ENCODE measurements at regions not wholly inside any gene's neighbourhood (a gene's known extent, or its start where the extent isn't known, plus 50 kb on each side); places are given as distances from the start of the nearest gene placed in this dataset.

- TF ChIP-seq POLR2AphosphoS5 (IDR thresholded peaks at IDR 0.05; ENCODE audit: low read depth) (no peak), SPI1 (IDR thresholded peaks at IDR 0.05; ENCODE audit: borderline replicate concordance, low read depth) (no peak), REST (IDR thresholded peaks at IDR 0.05; ENCODE audit: insufficient replicate concordance, low read depth) (no peak), CTCF (IDR thresholded peaks at IDR 0.05; ENCODE audit: insufficient read depth, low read length) (no peak), GABPA (IDR thresholded peaks at IDR 0.05; ENCODE audit: low read depth) (no peak)
- DNase-seq (ENCODE audit: low read depth in 1 of 2, low spot score in 1 of 2): no peak
- no peak overlapping the region for H3K4me3 ChIP-seq (replicated peaks; ENCODE audit: insufficient read depth, low read length)
- no peak overlapping the region for H3K27ac ChIP-seq (replicated peaks)
- H3K27me3 ChIP-seq (ENCODE audit: insufficient read depth, poor library complexity, severe bottlenecking): no peaks in the 10 kb centered on the region
Observed at GRCh38 chr5:133696782-133697507, 84.6 kb upstream of the FSTL4 start.

- DNase-seq (ENCODE audit: low read depth in 1 of 2, low spot score in 1 of 2): no peak
- H3K27me3 ChIP-seq (ENCODE audit: insufficient read depth, poor library complexity, severe bottlenecking): no peaks in the 10 kb centered on the region
- TF ChIP-seq CTCF (IDR thresholded peaks at IDR 0.05; ENCODE audit: insufficient read depth, low read length) (no peak), SPI1 (IDR thresholded peaks at IDR 0.05; ENCODE audit: borderline replicate concordance, low read depth) (no peak), GABPA (IDR thresholded peaks at IDR 0.05; ENCODE audit: low read depth) (no peak), REST (IDR thresholded peaks at IDR 0.05; ENCODE audit: insufficient replicate concordance, low read depth) (no peak), POLR2AphosphoS5 (IDR thresholded peaks at IDR 0.05; ENCODE audit: low read depth) (no peak)
- H3K4me3 ChIP-seq (replicated peaks; ENCODE audit: insufficient read depth, low read length): no peak overlapping the region
- H3K27ac ChIP-seq (replicated peaks): no peak overlapping the region
Observed at GRCh38 chr5:133696006-133696584, 83.8 kb upstream of the FSTL4 start.

- H3K27me3 ChIP-seq (ENCODE audit: insufficient read depth, poor library complexity, severe bottlenecking): no peaks in the 10 kb centered on the region
- TF ChIP-seq REST (IDR thresholded peaks at IDR 0.05; ENCODE audit: insufficient replicate concordance, low read depth): no peak
- TF ChIP-seq SPI1 (IDR thresholded peaks at IDR 0.05; ENCODE audit: borderline replicate concordance, low read depth): no peak
- TF ChIP-seq GABPA (IDR thresholded peaks at IDR 0.05; ENCODE audit: low read depth): no peak
- TF ChIP-seq POLR2AphosphoS5 (IDR thresholded peaks at IDR 0.05; ENCODE audit: low read depth): no peak
- no peak for TF ChIP-seq CTCF (IDR thresholded peaks at IDR 0.05; ENCODE audit: insufficient read depth, low read length)
- H3K27ac ChIP-seq (replicated peaks): no peak overlapping the region
- H3K4me3 ChIP-seq (replicated peaks; ENCODE audit: insufficient read depth, low read length): no peak overlapping the region
- no peak for DNase-seq (ENCODE audit: low read depth in 1 of 2, low spot score in 1 of 2)
Observed at GRCh38 chr5:133694181-133694831, 82.0 kb upstream of the FSTL4 start.

All from HL-60 (cell line).